GM12892 (cell line): ENCODE measurements at regions not wholly inside any gene's neighbourhood (a gene's known extent, or its start where the extent isn't known, plus 50 kb on each side); places are given as distances from the start of the nearest gene placed in this dataset.

ENCODE experiments used
- POLR2A ChIP-seq: IDR thresholded peaks from 2 replicates; pipeline ENCODE4 v1.6.1; 2011; ENCODE audit warnings: low read depth, low read length, control low read depth
- POLR2AphosphoS5 ChIP-seq: IDR thresholded peaks from 2 replicates; pipeline ENCODE4 v1.6.1; 2011; ENCODE audit warnings: low read depth, low read length, control low read depth
- TAF1 ChIP-seq: IDR thresholded peaks from 2 replicates; pipeline ENCODE4 v1.6.1; 2011; ENCODE audit warnings: low read depth, mild to moderate bottlenecking, control low read depth, low read length, borderline replicate concordance

GRCh38 chrX:40360557-40360956, 220.2 kb upstream of the ATP6AP2 start:
- TF ChIP-seq POLR2AphosphoS5 (no peak), POLR2A (no peak), TAF1 (no peak)
